HCT116 (cell line): ENCODE measurements at regions not wholly inside any gene's neighbourhood (a gene's known extent, or its start where the extent isn't known, plus 50 kb on each side); places are given as distances from the start of the nearest gene placed in this dataset.

ENCODE experiments used
- ATAC-seq: fragments of 200-7000 bp; cut with Tn5 transposase; 2 replicates; pipeline ENCODE4 v1.9.1; 2020; ENCODE audit warnings: mild to moderate bottlenecking, moderate library complexity
- BruUV-seq: library from RNA; stranded (reverse); fragments of 400-500 nt; replicated peaks from 2 replicates; lab custom pipeline; 2021; lab: Mats Ljungman, UMichigan
- CTCF ChIA-PET: fragments of 300-600 bp; sonication (Branson Sonifier 250); formaldehyde crosslinking; loops from one replicate; lab custom pipeline; 2021; ENCODE audit warnings: antibody characterized with exemption; lab: Charles Lee
- POLR2A ChIA-PET: fragments of 300-600, 350-600 bp; sonication (Branson Sonifier 250); formaldehyde crosslinking; loops from one replicate; lab custom pipeline; 2021; ENCODE audit warnings: antibody characterized with exemption; lab: Charles Lee
- RAD21 ChIA-PET, 2 experiments: fragments of 300-600 bp; sonication (Branson Sonifier 250); formaldehyde crosslinking; loops; one replicate each; lab custom pipeline; 2023; ENCODE audit warnings: low total read pairs in 2 of 2; ENCODE audit not compliant: uncharacterized antibody in 2 of 2, unreplicated experiment in 2 of 2, low non-redundant PET in 1 of 2; lab: Charles Lee
- DNase-seq: peaks from one replicate; pipeline ENCODE4 v3.0.0-alpha.2; 2010; ENCODE audit warnings: low read depth, low spot score
- H2AFZ ChIP-seq: fragments of 200-600 bp; shearing (Covaris generic), sonication (generic); 2 replicates; pipeline ENCODE4 v1.6.1; 2017; ENCODE audit warnings: low read depth, mixed run types, mixed read lengths, antibody characterized with exemption, low read length; ENCODE audit not compliant: poor library complexity, severe bottlenecking
- H3K27ac ChIP-seq: 2 replicates; pipeline ENCODE4 v1.5.1; 2012; ENCODE audit warnings: low read depth, low read length
- H3K27me3 ChIP-seq: fragments of 200-600 bp; sonication (generic); 2 replicates; pipeline ENCODE4 v1.6.1; 2016; ENCODE audit warnings: mixed run types, low read length, mixed read lengths; ENCODE audit not compliant: insufficient read depth
- H3K36me3 ChIP-seq, 2 experiments: fragments of 200-500 bp in 1 of 2; fragments of 200-600 bp in 1 of 2; sonication (Bioruptor generic) in 1 of 2; sonication (generic) in 1 of 2; 2 replicates each; pipeline versions ENCODE4 v1.5.1 to v1.6.1; 2014 to 2016; ENCODE audit warnings: low read length in 2 of 2, inconsistent platforms in 1 of 2, mixed read lengths in 1 of 2, mixed run types in 1 of 2; ENCODE audit not compliant: insufficient read depth in 2 of 2, control insufficient read depth in 1 of 2
- H3K4me1 ChIP-seq, 2 experiments: fragments of 200-600 bp in 1 of 2; sonication (generic) in 1 of 2; 2 replicates each; pipeline versions ENCODE4 v1.5.1 to v1.6.1; 2012 to 2017; ENCODE audit warnings: low read length in 2 of 2, inconsistent platforms in 1 of 2, mild to moderate bottlenecking in 1 of 2, mixed read lengths in 1 of 2, mixed run types in 1 of 2, moderate library complexity in 1 of 2; ENCODE audit not compliant: insufficient read depth in 2 of 2, control insufficient read depth in 1 of 2
- H3K4me2 ChIP-seq: fragments of 200-600 bp; sonication (generic); 2 replicates; pipeline ENCODE4 v1.6.1; 2017; ENCODE audit warnings: mixed run types, low read length, mixed read lengths
- H3K4me3 ChIP-seq, 2 experiments: fragments of 200-600 bp in 1 of 2; sonication (generic) in 1 of 2; replicated peaks in 1 of 2; 2 replicates each; pipeline ENCODE4 v1.5.1; 2011 to 2016; ENCODE audit warnings: low read length in 2 of 2, control low read depth in 1 of 2, low read depth in 1 of 2, mild to moderate bottlenecking in 1 of 2, mixed read lengths in 1 of 2, mixed run types in 1 of 2
- H3K79me2 ChIP-seq: fragments of 200-600 bp; sonication (generic); 2 replicates; pipeline ENCODE4 v1.6.1; 2017; ENCODE audit warnings: mild to moderate bottlenecking, mixed run types, low read length, moderate library complexity, mixed read lengths; ENCODE audit not compliant: insufficient read depth
- H3K9ac ChIP-seq: fragments of 200-600 bp; sonication (generic); 2 replicates; pipeline ENCODE4 v1.6.1; 2016; ENCODE audit warnings: low read length, mixed read lengths
- H3K9me2 ChIP-seq: fragments of 200-600 bp; sonication (generic), shearing (Covaris generic); 2 replicates; pipeline ENCODE4 v1.6.1; 2017; ENCODE audit warnings: mixed run types, mild to moderate bottlenecking, moderate library complexity; ENCODE audit not compliant: insufficient read depth
- H3K9me3 ChIP-seq, 2 experiments: fragments of 200-500 bp in 1 of 2; fragments of 200-600 bp in 1 of 2; sonication (Bioruptor generic) in 1 of 2; sonication (generic) in 1 of 2; 2 replicates each; pipeline ENCODE4 v1.6.1; 2014 to 2017; ENCODE audit warnings: low read length in 2 of 2, mixed read lengths in 2 of 2, inconsistent platforms in 1 of 2, low read depth in 1 of 2, mild to moderate bottlenecking in 1 of 2, mixed run types in 1 of 2, moderate library complexity in 1 of 2; ENCODE audit not compliant: control insufficient read depth in 1 of 2, insufficient read depth in 1 of 2
- H4K20me1 ChIP-seq: fragments of 200-600 bp; sonication (generic), shearing (Covaris generic); 2 replicates; pipeline ENCODE4 v1.6.1; 2017; ENCODE audit warnings: mixed run types, mild to moderate bottlenecking, moderate library complexity; ENCODE audit not compliant: insufficient read depth
- EGR1 ChIP-seq: IDR thresholded peaks from 2 replicates; pipeline ENCODE4 v1.6.1; 2012; ENCODE audit warnings: low read depth
- EZH2 ChIP-seq: fragments of 200-600 bp; sonication (generic); IDR thresholded peaks from 2 replicates; pipeline ENCODE4 v1.6.1; 2017; ENCODE audit warnings: antibody characterized with exemption, mixed run types
- FOSL1 ChIP-seq: IDR thresholded peaks from 2 replicates; pipeline ENCODE4 v1.6.1; 2012; ENCODE audit warnings: low read depth
- JUND ChIP-seq: IDR thresholded peaks from 2 replicates; pipeline ENCODE4 v1.6.1; 2012
- POLR2A ChIP-seq: IDR thresholded peaks from 2 replicates; pipeline ENCODE4 v1.7.0; 2011; ENCODE audit warnings: borderline replicate concordance; ENCODE audit not compliant: insufficient read depth, insufficient read length; ENCODE audit errors: extremely low read depth
- SP1 ChIP-seq: IDR thresholded peaks from 2 replicates; pipeline ENCODE4 v1.6.1; 2012; ENCODE audit warnings: low read depth
- YY1 ChIP-seq: IDR thresholded peaks from 2 replicates; pipeline ENCODE4 v1.6.1; 2011; ENCODE audit warnings: low read length, low read depth, moderate library complexity, mild to moderate bottlenecking; ENCODE audit not compliant: insufficient replicate concordance; ENCODE audit errors: extremely low read depth
- ZFX ChIP-seq: fragments of 450-650 bp; IDR thresholded peaks from 2 replicates; pipeline ENCODE4 v1.6.1; 2017
- ZNF274 ChIP-seq: fragments of 200-500 bp; sonication (Bioruptor generic); IDR thresholded peaks from 2 replicates; pipeline ENCODE4 v1.6.1; 2014; ENCODE audit warnings: mild to moderate bottlenecking, low read depth, low read length, inconsistent platforms
- intact Hi-C: fragments of 100-400 bp; cut with micrococcal nuclease; formaldehyde crosslinking; loops from 2 replicates; pipeline ENCODE4 v1.10.0; 2022
- TF ChIP-seq, protein P1 (sequence below), 3 experiments: fragments of 200-600 bp in 1 of 3; sonication (generic) in 1 of 3; IDR thresholded peaks in 2 of 3; conservative IDR thresholded peaks in 1 of 3; 2 replicates each; pipeline ENCODE4 v1.5.1; 2012 to 2017; ENCODE audit warnings: low read depth in 2 of 3, low read length in 2 of 3, antibody characterized with exemption in 1 of 3, borderline replicate concordance in 1 of 3, control low read depth in 1 of 3, mild to moderate bottlenecking in 1 of 3, mixed read lengths in 1 of 3, mixed run types in 1 of 3, moderate library complexity in 1 of 3; ENCODE audit not compliant: insufficient read depth in 1 of 3
- TF ChIP-seq, protein P2 (sequence below): IDR thresholded peaks from 2 replicates; pipeline ENCODE4 v1.6.1; 2011; ENCODE audit warnings: mild to moderate bottlenecking, low read length, moderate library complexity; ENCODE audit not compliant: insufficient replicate concordance; ENCODE audit errors: extremely low read depth
- TF ChIP-seq, protein P3 (sequence below): IDR thresholded peaks from 2 replicates; pipeline ENCODE4 v1.6.1; 2012; ENCODE audit warnings: low read depth

DNA sequence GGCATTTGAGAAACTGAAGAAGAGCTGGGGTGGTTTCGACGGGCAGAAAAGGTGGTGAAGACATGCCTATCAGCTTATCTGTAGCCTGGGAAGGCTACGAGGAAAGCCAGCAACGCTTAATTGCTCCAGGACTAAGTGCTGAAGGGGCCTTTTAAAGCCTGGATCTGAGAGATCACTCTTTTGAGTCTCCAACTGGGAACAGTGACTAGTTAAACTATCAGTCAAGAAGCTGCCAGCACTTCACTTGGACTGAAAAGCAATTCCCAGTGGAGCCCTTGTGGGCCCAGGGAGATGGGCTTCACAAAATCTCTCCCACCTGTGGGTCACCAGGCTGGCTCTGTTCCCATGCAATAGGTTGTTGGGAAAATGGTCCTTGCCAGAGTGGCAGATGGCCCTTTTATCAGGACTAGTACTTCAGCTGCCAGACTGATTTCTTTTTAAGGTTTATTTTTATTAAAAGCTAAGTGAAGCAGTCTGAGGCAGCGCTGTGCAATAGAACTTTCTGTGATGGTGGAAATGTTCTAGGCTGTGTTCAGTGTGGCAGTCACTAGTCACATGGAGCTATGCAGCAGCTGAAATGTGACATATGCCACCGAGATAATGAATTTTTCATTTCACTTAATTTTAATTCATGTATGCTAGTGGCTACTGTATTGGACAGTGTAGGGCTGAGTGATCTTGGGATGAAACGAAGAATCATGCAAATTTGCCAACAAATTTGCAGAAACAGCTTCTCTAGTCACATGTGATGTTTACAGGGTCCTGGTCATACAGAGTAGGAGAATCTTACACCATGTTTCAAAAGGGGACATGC is 276.8 kb downstream of the PCNX1 start:
- no peaks in the 10 kb centered on the region for H3K27me3 ChIP-seq

DNA sequence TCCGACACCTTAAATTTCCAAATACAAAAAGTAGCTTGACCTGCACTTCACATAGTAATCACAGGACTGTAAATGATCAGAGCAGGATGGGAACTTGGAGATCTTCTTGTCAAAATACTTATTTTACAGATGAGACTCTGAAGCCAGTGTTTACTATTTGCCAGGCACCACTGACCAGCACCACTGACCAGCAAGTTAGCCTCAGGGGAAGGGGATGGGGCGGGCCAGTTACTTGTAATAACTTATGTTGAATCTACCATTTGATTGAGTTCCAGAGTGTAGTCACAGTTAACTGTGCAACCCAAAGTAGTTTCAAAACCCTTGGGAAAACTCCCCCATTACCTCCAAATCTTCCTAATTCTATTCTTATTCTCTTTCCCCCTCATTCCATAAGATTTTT is 278.4 kb downstream of the PCNX1 start:
- H3K79me2 ChIP-seq, result no peaks in the 10 kb centered on the region
- H3K36me3 ChIP-seq, result no peaks in the 10 kb centered on the region
- no peaks in the 10 kb centered on the region for H3K9me3 ChIP-seq
- H3K9ac ChIP-seq, result no peak overlapping the region
- no peak overlapping the region for H3K27ac ChIP-seq
- CTCF ChIA-PET, result no interaction called here
- H3K9me2 ChIP-seq, result no peaks in the 10 kb centered on the region
- H3K27me3 ChIP-seq, result no peaks in the 10 kb centered on the region
- no TSS peak for BruUV-seq
- ATAC-seq, result no peak
- RAD21 ChIA-PET, result no interaction called here
- intact Hi-C loops, result no loop called here
- no peak overlapping the region for H3K4me3 ChIP-seq
- no peaks in the 10 kb centered on the region for H4K20me1 ChIP-seq
- POLR2A ChIA-PET, result no interaction called here
- no peak overlapping the region for H3K4me2 ChIP-seq
- peaks cover 8 to 14% of the 10 kb centered on the region in 2 experiments for H3K4me1 ChIP-seq
- no peak overlapping the region for H2AFZ ChIP-seq
- no peak for DNase-seq
- TF ChIP-seq POLR2A (no peak), ZFX (no peak), ZNF274 (no peak), SP1 (no peak), FOSL1 (no peak), EGR1 (no peak), EZH2 (no peak), JUND (no peak)
- TF ChIP-seq, protein P1, sequence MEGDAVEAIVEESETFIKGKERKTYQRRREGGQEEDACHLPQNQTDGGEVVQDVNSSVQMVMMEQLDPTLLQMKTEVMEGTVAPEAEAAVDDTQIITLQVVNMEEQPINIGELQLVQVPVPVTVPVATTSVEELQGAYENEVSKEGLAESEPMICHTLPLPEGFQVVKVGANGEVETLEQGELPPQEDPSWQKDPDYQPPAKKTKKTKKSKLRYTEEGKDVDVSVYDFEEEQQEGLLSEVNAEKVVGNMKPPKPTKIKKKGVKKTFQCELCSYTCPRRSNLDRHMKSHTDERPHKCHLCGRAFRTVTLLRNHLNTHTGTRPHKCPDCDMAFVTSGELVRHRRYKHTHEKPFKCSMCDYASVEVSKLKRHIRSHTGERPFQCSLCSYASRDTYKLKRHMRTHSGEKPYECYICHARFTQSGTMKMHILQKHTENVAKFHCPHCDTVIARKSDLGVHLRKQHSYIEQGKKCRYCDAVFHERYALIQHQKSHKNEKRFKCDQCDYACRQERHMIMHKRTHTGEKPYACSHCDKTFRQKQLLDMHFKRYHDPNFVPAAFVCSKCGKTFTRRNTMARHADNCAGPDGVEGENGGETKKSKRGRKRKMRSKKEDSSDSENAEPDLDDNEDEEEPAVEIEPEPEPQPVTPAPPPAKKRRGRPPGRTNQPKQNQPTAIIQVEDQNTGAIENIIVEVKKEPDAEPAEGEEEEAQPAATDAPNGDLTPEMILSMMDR (IDR thresholded peaks at IDR 0.05 in 2 of 3, conservative IDR thresholded peaks at IDR 0.05 in 1 of 3; ENCODE audit: borderline replicate concordance in 1 of 3, insufficient read depth in 1 of 3, low read depth in 2 of 3, low read length in 2 of 3), result no peak
- TF ChIP-seq, protein P2, sequence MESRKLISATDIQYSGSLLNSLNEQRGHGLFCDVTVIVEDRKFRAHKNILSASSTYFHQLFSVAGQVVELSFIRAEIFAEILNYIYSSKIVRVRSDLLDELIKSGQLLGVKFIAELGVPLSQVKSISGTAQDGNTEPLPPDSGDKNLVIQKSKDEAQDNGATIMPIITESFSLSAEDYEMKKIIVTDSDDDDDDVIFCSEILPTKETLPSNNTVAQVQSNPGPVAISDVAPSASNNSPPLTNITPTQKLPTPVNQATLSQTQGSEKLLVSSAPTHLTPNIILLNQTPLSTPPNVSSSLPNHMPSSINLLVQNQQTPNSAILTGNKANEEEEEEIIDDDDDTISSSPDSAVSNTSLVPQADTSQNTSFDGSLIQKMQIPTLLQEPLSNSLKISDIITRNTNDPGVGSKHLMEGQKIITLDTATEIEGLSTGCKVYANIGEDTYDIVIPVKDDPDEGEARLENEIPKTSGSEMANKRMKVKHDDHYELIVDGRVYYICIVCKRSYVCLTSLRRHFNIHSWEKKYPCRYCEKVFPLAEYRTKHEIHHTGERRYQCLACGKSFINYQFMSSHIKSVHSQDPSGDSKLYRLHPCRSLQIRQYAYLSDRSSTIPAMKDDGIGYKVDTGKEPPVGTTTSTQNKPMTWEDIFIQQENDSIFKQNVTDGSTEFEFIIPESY, result no peak
- TF ChIP-seq, protein P3, sequence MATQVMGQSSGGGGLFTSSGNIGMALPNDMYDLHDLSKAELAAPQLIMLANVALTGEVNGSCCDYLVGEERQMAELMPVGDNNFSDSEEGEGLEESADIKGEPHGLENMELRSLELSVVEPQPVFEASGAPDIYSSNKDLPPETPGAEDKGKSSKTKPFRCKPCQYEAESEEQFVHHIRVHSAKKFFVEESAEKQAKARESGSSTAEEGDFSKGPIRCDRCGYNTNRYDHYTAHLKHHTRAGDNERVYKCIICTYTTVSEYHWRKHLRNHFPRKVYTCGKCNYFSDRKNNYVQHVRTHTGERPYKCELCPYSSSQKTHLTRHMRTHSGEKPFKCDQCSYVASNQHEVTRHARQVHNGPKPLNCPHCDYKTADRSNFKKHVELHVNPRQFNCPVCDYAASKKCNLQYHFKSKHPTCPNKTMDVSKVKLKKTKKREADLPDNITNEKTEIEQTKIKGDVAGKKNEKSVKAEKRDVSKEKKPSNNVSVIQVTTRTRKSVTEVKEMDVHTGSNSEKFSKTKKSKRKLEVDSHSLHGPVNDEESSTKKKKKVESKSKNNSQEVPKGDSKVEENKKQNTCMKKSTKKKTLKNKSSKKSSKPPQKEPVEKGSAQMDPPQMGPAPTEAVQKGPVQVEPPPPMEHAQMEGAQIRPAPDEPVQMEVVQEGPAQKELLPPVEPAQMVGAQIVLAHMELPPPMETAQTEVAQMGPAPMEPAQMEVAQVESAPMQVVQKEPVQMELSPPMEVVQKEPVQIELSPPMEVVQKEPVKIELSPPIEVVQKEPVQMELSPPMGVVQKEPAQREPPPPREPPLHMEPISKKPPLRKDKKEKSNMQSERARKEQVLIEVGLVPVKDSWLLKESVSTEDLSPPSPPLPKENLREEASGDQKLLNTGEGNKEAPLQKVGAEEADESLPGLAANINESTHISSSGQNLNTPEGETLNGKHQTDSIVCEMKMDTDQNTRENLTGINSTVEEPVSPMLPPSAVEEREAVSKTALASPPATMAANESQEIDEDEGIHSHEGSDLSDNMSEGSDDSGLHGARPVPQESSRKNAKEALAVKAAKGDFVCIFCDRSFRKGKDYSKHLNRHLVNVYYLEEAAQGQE, result no peak

More for the DNA sequence above, 276.8 kb downstream of the PCNX1 start:
- H3K4me2 ChIP-seq, result no peak overlapping the region
- intact Hi-C loops, result no loop called here
- no peaks in the 10 kb centered on the region for H3K36me3 ChIP-seq
- ATAC-seq, result no peak
- no peak for DNase-seq
- POLR2A ChIA-PET, result no interaction called here
- H3K4me1 ChIP-seq, result peaks cover 8 to 14% of the 10 kb centered on the region in 2 experiments
- no peaks in the 10 kb centered on the region for H3K9me3 ChIP-seq
- H3K27ac ChIP-seq, result no peak overlapping the region
- H4K20me1 ChIP-seq, result no peaks in the 10 kb centered on the region
- CTCF ChIA-PET, result no interaction called here
- BruUV-seq, result no TSS peak
- H3K79me2 ChIP-seq, result no peaks in the 10 kb centered on the region
- no peak overlapping the region for H2AFZ ChIP-seq
- TF ChIP-seq JUND (no peak), EGR1 (no peak), SP1 (no peak), YY1 (no peak), ZFX (no peak)
- H3K9ac ChIP-seq, result no peak overlapping the region
- no peak overlapping the region for H3K4me3 ChIP-seq
- RAD21 ChIA-PET, result no interaction called here
- H3K9me2 ChIP-seq, result no peaks in the 10 kb centered on the region
